CD4-positive, alpha-beta T cell (primary cell): ENCODE measurements at regions not wholly inside any gene's neighbourhood (a gene's known extent, or its start where the extent isn't known, plus 50 kb on each side); places are given as distances from the start of the nearest gene placed in this dataset.

Experiments
- ATAC-seq: fragments of 200-7000 bp; cut with Tn5 transposase; one replicate; pipeline ENCODE4 v1.10.0; 2022; ENCODE audit warnings: mild to moderate bottlenecking; ENCODE audit not compliant: poor library complexity
- CTCF ChIA-PET: fragments of 350-600 bp; sonication (Branson Sonifier 250); formaldehyde crosslinking; loops from one replicate; lab custom pipeline; 2021; ENCODE audit warnings: antibody characterized with exemption, inconsistent platforms; lab: Charles Lee
- POLR2A ChIA-PET: fragments of 350-600 bp; sonication (Branson Sonifier 250); formaldehyde crosslinking; loops from one replicate; lab custom pipeline; 2021; ENCODE audit warnings: antibody characterized with exemption, inconsistent platforms; lab: Charles Lee
- DNase-seq, 14 experiments: peaks; one replicate each; pipeline ENCODE4 v3.0.0-alpha.2; 2013 to 2020; ENCODE audit warnings: mixed read lengths in 2 of 14
- H3K27ac ChIP-seq, 2 donors: one replicate each; pipeline versions ENCODE4 v1.5.1 to v1.7.0; 2013; ENCODE audit warnings: low read length in 2 of 2, low read depth in 1 of 2, mild to moderate bottlenecking in 1 of 2
- H3K27me3 ChIP-seq, 2 experiments: 1 replicate in 1 of 2; 2 replicates in 1 of 2; pipeline versions ENCODE4 v1.6.1 to v1.7.0; 2013; ENCODE audit warnings: low read length in 2 of 2, control low read depth in 1 of 2, mild to moderate bottlenecking in 1 of 2, moderate library complexity in 1 of 2; ENCODE audit not compliant: insufficient read depth in 2 of 2, control insufficient read depth in 1 of 2
- H3K36me3 ChIP-seq: one replicate; pipeline ENCODE4 v1.6.1; 2013; ENCODE audit warnings: low read length, control low read depth; ENCODE audit not compliant: insufficient read depth
- H3K4me1 ChIP-seq: one replicate; pipeline ENCODE4 v1.6.1; 2013; ENCODE audit warnings: low read length, control low read depth; ENCODE audit not compliant: insufficient read depth
- H3K4me3 ChIP-seq: one replicate; pipeline ENCODE4 v1.5.1; 2013; ENCODE audit warnings: mild to moderate bottlenecking, low read length, moderate library complexity
- H3K9me3 ChIP-seq, 2 experiments: 1 replicate in 1 of 2; 2 replicates in 1 of 2; pipeline versions ENCODE4 v1.6.1 to v1.7.0; 2013; ENCODE audit warnings: low read length in 2 of 2, mild to moderate bottlenecking in 2 of 2, control low read depth in 1 of 2, moderate library complexity in 1 of 2; ENCODE audit not compliant: control insufficient read depth in 1 of 2, insufficient read depth in 1 of 2
- H3K27ac Mint-ChIP-seq: one replicate; pipeline ENCODE4 v1.8.0; 2020; ENCODE audit warnings: mixed read lengths
- H3K27me3 Mint-ChIP-seq: one replicate; pipeline ENCODE4 v1.8.0; 2021; ENCODE audit warnings: mixed read lengths
- H3K36me3 Mint-ChIP-seq: one replicate; pipeline ENCODE4 v1.8.0; 2021; ENCODE audit warnings: low read depth, mixed read lengths
- H3K4me1 Mint-ChIP-seq: one replicate; pipeline ENCODE4 v1.8.0; 2021; ENCODE audit warnings: low read depth, mixed read lengths
- H3K4me3 Mint-ChIP-seq: one replicate; pipeline ENCODE4 v1.8.0; 2020; ENCODE audit warnings: mild to moderate bottlenecking, mixed read lengths
- H3K9me3 Mint-ChIP-seq: one replicate; pipeline ENCODE4 v1.8.0; 2020; ENCODE audit warnings: mixed read lengths
- CTCF ChIP-seq: fragments of 200-600 bp; IDR thresholded peaks from one replicate; pipeline ENCODE4 v1.8.0; 2022; ENCODE audit warnings: antibody characterized with exemption, mild to moderate bottlenecking
- intact Hi-C, 2 experiments: fragments of 100-400 bp; cut with DNase I in 1 of 2; cut with micrococcal nuclease in 1 of 2; formaldehyde crosslinking; loops; one replicate each; pipeline versions ENCODE4 v1.15.1 to v1.9.0; 2023 to 2025; cut with DNase I, micrococcal nuclease

- intact Hi-C loops: no loop called here
- Mint-ChIP-seq H3K36me3 (no peaks in the 10 kb centered on the region), H3K9me3 (no peaks in the 10 kb centered on the region), H3K4me3 (no peak overlapping the region), H3K4me1 (no peaks in the 10 kb centered on the region), H3K27me3 (no peaks in the 10 kb centered on the region), H3K27ac (no peak overlapping the region)
- H3K27me3 ChIP-seq: no peaks in the 10 kb centered on the region
- CTCF ChIA-PET: no interaction called here
- H3K4me1 ChIP-seq: no peaks in the 10 kb centered on the region
- ATAC-seq (no peak), DNase-seq (no peak)
- H3K4me3 ChIP-seq: no peak overlapping the region
- POLR2A ChIA-PET: no interaction called here
- H3K36me3 ChIP-seq: no peaks in the 10 kb centered on the region
- TF ChIP-seq CTCF: no peak
- H3K9me3 ChIP-seq: no peaks in the 10 kb centered on the region
- no peak overlapping the region for H3K27ac ChIP-seq
These were observed 227.0 kb downstream of the SPRY1 start for GRCh38 chr4:123623611-123624010.

GRCh38 chr4:123624959-123625358, 228.4 kb downstream of the SPRY1 start:
- intact Hi-C loops: no loop called here
- ATAC-seq: no peak

GRCh38 chr4:123628288-123628687, 231.7 kb downstream of the SPRY1 start:
- Histone ChIP-seq H3K4me3 (no peak overlapping the region), H3K4me1 (no peaks in the 10 kb centered on the region), H3K27ac (no peak overlapping the region), H3K9me3 (no peaks in the 10 kb centered on the region), H3K27me3 (no peaks in the 10 kb centered on the region), H3K36me3 (no peaks in the 10 kb centered on the region)
- intact Hi-C loops: no loop called here
- Mint-ChIP-seq H3K27ac (no peak overlapping the region), H3K36me3 (no peaks in the 10 kb centered on the region), H3K27me3 (no peaks in the 10 kb centered on the region), H3K4me3 (no peak overlapping the region), H3K9me3 (no peaks in the 10 kb centered on the region), H3K4me1 (no peaks in the 10 kb centered on the region)
- ChIA-PET POLR2A (no interaction called here), CTCF (no interaction called here)
- no peak for TF ChIP-seq CTCF
- ATAC-seq: no peak
- DNase-seq: no peak

More at GRCh38 chr4:123624959-123625358, 228.4 kb downstream of the SPRY1 start:
- Mint-ChIP-seq H3K27ac (no peak overlapping the region), H3K9me3 (no peaks in the 10 kb centered on the region), H3K36me3 (no peaks in the 10 kb centered on the region), H3K27me3 (no peaks in the 10 kb centered on the region), H3K4me3 (no peak overlapping the region), H3K4me1 (no peaks in the 10 kb centered on the region)
- CTCF ChIA-PET: no interaction called here
- Histone ChIP-seq H3K9me3 (no peaks in the 10 kb centered on the region), H3K27me3 (no peaks in the 10 kb centered on the region), H3K27ac (no peak overlapping the region), H3K4me1 (no peaks in the 10 kb centered on the region), H3K36me3 (no peaks in the 10 kb centered on the region), H3K4me3 (no peak overlapping the region)
- no peak for TF ChIP-seq CTCF
- POLR2A ChIA-PET: no interaction called here
- peak in 1 of 14 experiments; percentile 4 for DNase-seq
